Thyroid gland (tissue), 4 donors: ENCODE measurements at regions not wholly inside any gene's neighbourhood (a gene's known extent, or its start where the extent isn't known, plus 50 kb on each side); places are given as distances from the start of the nearest gene placed in this dataset.

ENCODE experiments used
- DNase-seq, 2 donors: peaks; one replicate each; pipeline ENCODE4 v3.0.0-alpha.2; 2019
- H3K27ac ChIP-seq, 3 donors: fragments of 200-600 bp; sonication (generic); 1 replicate in 2 of 3; 2 replicates in 1 of 3; pipeline ENCODE4 v1.5.1; 2016 to 2019; ENCODE audit warnings: mild to moderate bottlenecking in 1 of 3, moderate library complexity in 1 of 3
- H3K27me3 ChIP-seq: fragments of 200-600 bp; sonication (generic); one replicate; pipeline ENCODE4 v1.5.1; 2019
- H3K36me3 ChIP-seq, 2 donors: fragments of 200-600 bp; sonication (generic); one replicate each; pipeline ENCODE4 v1.5.1; 2016 to 2019
- H3K4me1 ChIP-seq, 2 donors: fragments of 200-600 bp; sonication (generic); one replicate each; pipeline ENCODE4 v1.5.1; 2017 to 2019
- H3K4me3 ChIP-seq, 3 donors: fragments of 200-600 bp; sonication (generic); replicated peaks in 1 of 3; 1 replicate in 2 of 3; 2 replicates in 1 of 3; pipeline ENCODE4 v1.5.1; 2016; ENCODE audit warnings: mild to moderate bottlenecking in 1 of 3
- H3K9me3 ChIP-seq: fragments of 200-600 bp; sonication (generic); one replicate; pipeline ENCODE4 v1.5.1; 2017
- CTCF ChIP-seq, 6 experiments: fragments of 200-600 bp in 3 of 6; fragments of 450-650 bp in 3 of 6; sonication (generic) in 3 of 6; IDR thresholded peaks; one replicate each; pipeline ENCODE4 v1.5.1; 2016 to 2019; ENCODE audit warnings: antibody characterized with exemption in 6 of 6, mild to moderate bottlenecking in 2 of 6, inconsistent platforms in 1 of 6, moderate library complexity in 1 of 6
- POLR2A ChIP-seq, 2 donors: fragments of 450-650 bp; IDR thresholded peaks; one replicate each; pipeline ENCODE4 v1.6.1; 2017; ENCODE audit warnings: antibody characterized with exemption in 2 of 2, mild to moderate bottlenecking in 2 of 2, moderate library complexity in 1 of 2
- WGBS, 2 donors: methylation state at CpG; one replicate each; pipeline ENCODE4 v1.1.5; 2017; 5-methylcytosine and 5-hydroxymethylcytosine counted together
- intact Hi-C: fragments of 100-400 bp; cut with DNase I; formaldehyde crosslinking; loops from one replicate; pipeline ENCODE4 v1.15.1; 2023

DNA sequence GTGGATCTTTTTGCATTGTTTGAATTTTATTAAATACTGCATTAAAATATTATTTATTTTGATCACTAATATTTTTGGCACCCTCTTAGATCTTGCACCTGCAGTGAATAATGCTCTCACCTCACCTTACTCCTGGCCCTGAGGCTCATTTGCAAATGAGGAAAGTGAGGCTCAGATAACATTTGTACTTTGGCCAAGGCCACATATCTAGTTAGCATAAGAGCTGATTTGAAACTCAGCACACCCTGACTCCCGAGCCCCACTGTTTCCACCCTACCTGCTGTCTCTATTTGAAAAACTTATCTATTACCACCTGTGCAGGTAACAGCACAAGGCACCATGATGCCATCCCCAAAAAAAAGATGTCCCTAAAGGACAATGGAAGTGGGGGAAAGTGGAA lies 358.7 kb upstream of the MAF start:
- no peaks in the 10 kb centered on the region for H3K36me3 ChIP-seq
- intact Hi-C loops = no loop called here
- no peaks in the 10 kb centered on the region for H3K27me3 ChIP-seq
- 87 to 96% methylated on average over 1 of the region's 1 CpG for WGBS, 2 donors
- TF ChIP-seq POLR2A (IDR thresholded peaks at IDR 0.05) (no peak), CTCF (IDR thresholded peaks at IDR 0.05) (no peak)
- H3K4me3 ChIP-seq = no peak overlapping the region
- no peak for DNase-seq
- no peaks in the 10 kb centered on the region for H3K4me1 ChIP-seq
- H3K27ac ChIP-seq = no peak overlapping the region
- H3K9me3 ChIP-seq = no peaks in the 10 kb centered on the region

- no peak overlapping the region for H3K4me3 ChIP-seq
- DNase-seq = no peak
- no peaks in the 10 kb centered on the region for H3K9me3 ChIP-seq
- TF ChIP-seq CTCF (IDR thresholded peaks at IDR 0.05) (no peak), POLR2A (IDR thresholded peaks at IDR 0.05) (no peak)
- H3K27me3 ChIP-seq = no peaks in the 10 kb centered on the region
- intact Hi-C loops = no loop called here
- no peaks in the 10 kb centered on the region for H3K36me3 ChIP-seq
- H3K4me1 ChIP-seq = peaks cover 9 to 13% of the 10 kb centered on the region in 2 donors
- 59 to 62% methylated on average over 4 of the region's 4 CpGs for WGBS, 2 donors
- no peak overlapping the region for H3K27ac ChIP-seq
Measured at GRCh38 chr16:79954921-79955705, 354.6 kb upstream of the MAF start.

DNA sequence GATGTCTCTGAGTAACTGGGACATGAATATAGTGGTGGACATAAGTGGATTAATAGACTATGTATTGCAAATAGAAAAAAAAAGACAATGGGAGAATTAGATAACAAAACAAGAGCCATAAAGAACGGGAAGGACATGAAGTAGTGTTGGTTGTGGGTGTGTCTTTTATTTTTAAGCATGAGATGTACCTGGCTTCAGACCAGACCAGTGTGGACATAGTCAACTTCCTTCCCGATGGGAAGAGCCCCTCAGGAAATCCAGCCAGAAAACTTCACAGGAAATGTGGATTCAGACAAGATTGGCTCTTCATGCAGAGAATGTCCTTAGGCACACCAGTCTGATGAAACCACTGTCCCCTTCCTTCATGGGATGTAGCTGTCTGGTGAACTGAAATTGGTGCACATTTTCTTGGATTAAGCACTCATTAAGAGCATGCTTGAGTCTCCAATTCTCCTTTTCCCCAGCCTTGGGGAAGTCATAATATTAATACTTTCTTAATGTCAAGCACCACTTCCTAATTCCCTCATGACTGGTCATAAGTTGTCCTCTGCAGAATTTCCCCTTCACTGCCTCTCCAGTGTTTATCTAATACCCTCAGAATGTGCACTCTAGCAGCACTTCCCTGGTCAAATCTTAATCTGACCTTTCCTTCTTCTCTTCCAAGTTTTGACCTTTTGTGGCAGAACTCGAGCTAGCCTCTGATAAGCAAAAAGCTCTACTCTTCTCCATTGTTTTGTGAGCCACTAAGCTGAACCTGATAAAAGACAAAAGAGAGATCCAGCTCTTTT lies 350.6 kb upstream of the MAF start:
- no peak for TF ChIP-seq POLR2A (IDR thresholded peaks at IDR 0.05)
- TF ChIP-seq CTCF (IDR thresholded peaks at IDR 0.05) = no peak
- Histone ChIP-seq H3K4me3 (no peak overlapping the region), H3K9me3 (no peaks in the 10 kb centered on the region), H3K27ac (peak overlapping the region in 2 of 3 donors; percentile 11 to 47), H3K36me3 (no peaks in the 10 kb centered on the region), H3K27me3 (no peaks in the 10 kb centered on the region), H3K4me1 (peaks cover 9 to 13% of the 10 kb centered on the region in 2 donors)
- DNase-seq = peak; percentile 4 to 14
- 15 to 21% methylated on average over 3 of the region's 3 CpGs for WGBS, 2 donors
- intact Hi-C loops = no loop called here

DNA sequence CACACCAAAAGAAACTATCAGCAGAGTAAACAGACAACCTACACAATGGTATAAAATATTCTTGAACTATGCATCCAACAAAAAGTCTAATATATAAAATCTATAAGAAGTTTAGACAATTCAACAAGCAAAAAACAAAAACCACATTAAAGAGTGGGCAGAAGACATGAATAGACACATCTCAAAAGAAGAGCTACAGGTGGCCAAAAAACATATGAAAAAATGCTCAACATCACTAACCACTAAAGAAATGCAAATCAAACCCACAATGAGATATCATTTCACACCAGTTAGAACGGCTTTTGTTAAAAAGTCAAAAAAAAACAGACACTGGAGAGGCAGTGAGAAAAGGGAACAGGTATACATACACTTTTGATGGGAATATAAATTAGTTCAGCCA lies 348.9 kb upstream of the MAF start:
- H3K4me1 ChIP-seq = peaks cover 9 to 13% of the 10 kb centered on the region in 2 donors
- no peak for DNase-seq
- H3K9me3 ChIP-seq = no peaks in the 10 kb centered on the region
- H3K36me3 ChIP-seq = no peaks in the 10 kb centered on the region
- TF ChIP-seq POLR2A (IDR thresholded peaks at IDR 0.05) (no peak), CTCF (IDR thresholded peaks at IDR 0.05) (no peak)
- intact Hi-C loops = no loop called here
- H3K4me3 ChIP-seq = no peak overlapping the region
- no peak overlapping the region for H3K27ac ChIP-seq
- 80 to 98% methylated on average over 1 of the region's 1 CpG for WGBS, 2 donors
- H3K27me3 ChIP-seq = no peaks in the 10 kb centered on the region

DNA sequence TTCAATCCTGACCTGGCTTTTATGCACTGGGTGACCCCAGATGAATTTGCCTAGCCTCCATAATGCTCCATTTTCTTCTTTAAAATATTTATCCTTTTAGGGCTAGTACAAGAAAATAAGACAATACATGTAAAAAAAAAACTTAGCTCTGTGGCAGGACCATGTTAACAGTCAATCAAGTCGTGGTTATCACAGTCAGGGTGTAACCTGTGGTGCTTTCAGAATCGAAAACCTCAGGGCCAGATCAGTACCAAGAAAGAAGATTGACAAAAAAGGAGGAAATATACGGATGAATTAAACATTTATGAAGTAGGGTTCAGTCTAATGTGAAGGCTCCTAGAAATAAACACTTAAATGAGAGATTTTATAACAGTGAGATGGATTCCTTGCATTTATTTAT lies 347.2 kb upstream of the MAF start:
- Histone ChIP-seq H3K27me3 (no peaks in the 10 kb centered on the region), H3K36me3 (no peaks in the 10 kb centered on the region), H3K4me3 (no peak overlapping the region), H3K4me1 (peaks cover 9 to 13% of the 10 kb centered on the region in 2 donors), H3K9me3 (no peaks in the 10 kb centered on the region), H3K27ac (no peak overlapping the region)
- TF ChIP-seq CTCF (IDR thresholded peaks at IDR 0.05) (no peak), POLR2A (IDR thresholded peaks at IDR 0.05) (no peak)
- intact Hi-C loops = no loop called here
- no peak for DNase-seq
- WGBS, 2 donors = 82 to 92% methylated on average over 3 of the region's 3 CpGs
